HCT116 (cell line): ENCODE measurements at regions not wholly inside any gene's neighbourhood (a gene's known extent, or its start where the extent isn't known, plus 50 kb on each side); places are given as distances from the start of the nearest gene placed in this dataset.

Source experiments
- ATAC-seq: fragments of 200-7000 bp; cut with Tn5 transposase; 2 replicates; pipeline ENCODE4 v1.9.1; 2020; ENCODE audit warnings: mild to moderate bottlenecking, moderate library complexity
- BruUV-seq: library from RNA; stranded (reverse); fragments of 400-500 nt; replicated peaks from 2 replicates; lab custom pipeline; 2021; lab: Mats Ljungman, UMichigan
- CTCF ChIA-PET: fragments of 300-600 bp; sonication (Branson Sonifier 250); formaldehyde crosslinking; loops from one replicate; lab custom pipeline; 2021; ENCODE audit warnings: antibody characterized with exemption; lab: Charles Lee
- POLR2A ChIA-PET: fragments of 300-600, 350-600 bp; sonication (Branson Sonifier 250); formaldehyde crosslinking; loops from one replicate; lab custom pipeline; 2021; ENCODE audit warnings: antibody characterized with exemption; lab: Charles Lee
- RAD21 ChIA-PET, 2 experiments: fragments of 300-600 bp; sonication (Branson Sonifier 250); formaldehyde crosslinking; loops; one replicate each; lab custom pipeline; 2023; ENCODE audit warnings: low total read pairs in 2 of 2; ENCODE audit not compliant: uncharacterized antibody in 2 of 2, unreplicated experiment in 2 of 2, low non-redundant PET in 1 of 2; lab: Charles Lee
- DNase-seq: peaks from one replicate; pipeline ENCODE4 v3.0.0-alpha.2; 2010; ENCODE audit warnings: low read depth, low spot score
- H2AFZ ChIP-seq: fragments of 200-600 bp; shearing (Covaris generic), sonication (generic); 2 replicates; pipeline ENCODE4 v1.6.1; 2017; ENCODE audit warnings: low read depth, mixed run types, mixed read lengths, antibody characterized with exemption, low read length; ENCODE audit not compliant: poor library complexity, severe bottlenecking
- H3K27ac ChIP-seq: 2 replicates; pipeline ENCODE4 v1.5.1; 2012; ENCODE audit warnings: low read depth, low read length
- H3K27me3 ChIP-seq: fragments of 200-600 bp; sonication (generic); 2 replicates; pipeline ENCODE4 v1.6.1; 2016; ENCODE audit warnings: mixed run types, low read length, mixed read lengths; ENCODE audit not compliant: insufficient read depth
- H3K36me3 ChIP-seq, 2 experiments: fragments of 200-500 bp in 1 of 2; fragments of 200-600 bp in 1 of 2; sonication (Bioruptor generic) in 1 of 2; sonication (generic) in 1 of 2; 2 replicates each; pipeline versions ENCODE4 v1.5.1 to v1.6.1; 2014 to 2016; ENCODE audit warnings: low read length in 2 of 2, inconsistent platforms in 1 of 2, mixed read lengths in 1 of 2, mixed run types in 1 of 2; ENCODE audit not compliant: insufficient read depth in 2 of 2, control insufficient read depth in 1 of 2
- H3K4me1 ChIP-seq, 2 experiments: fragments of 200-600 bp in 1 of 2; sonication (generic) in 1 of 2; 2 replicates each; pipeline versions ENCODE4 v1.5.1 to v1.6.1; 2012 to 2017; ENCODE audit warnings: low read length in 2 of 2, inconsistent platforms in 1 of 2, mild to moderate bottlenecking in 1 of 2, mixed read lengths in 1 of 2, mixed run types in 1 of 2, moderate library complexity in 1 of 2; ENCODE audit not compliant: insufficient read depth in 2 of 2, control insufficient read depth in 1 of 2
- H3K4me2 ChIP-seq: fragments of 200-600 bp; sonication (generic); 2 replicates; pipeline ENCODE4 v1.6.1; 2017; ENCODE audit warnings: mixed run types, low read length, mixed read lengths
- H3K4me3 ChIP-seq, 2 experiments: fragments of 200-600 bp in 1 of 2; sonication (generic) in 1 of 2; replicated peaks in 1 of 2; 2 replicates each; pipeline ENCODE4 v1.5.1; 2011 to 2016; ENCODE audit warnings: low read length in 2 of 2, control low read depth in 1 of 2, low read depth in 1 of 2, mild to moderate bottlenecking in 1 of 2, mixed read lengths in 1 of 2, mixed run types in 1 of 2
- H3K79me2 ChIP-seq: fragments of 200-600 bp; sonication (generic); 2 replicates; pipeline ENCODE4 v1.6.1; 2017; ENCODE audit warnings: mild to moderate bottlenecking, mixed run types, low read length, moderate library complexity, mixed read lengths; ENCODE audit not compliant: insufficient read depth
- H3K9ac ChIP-seq: fragments of 200-600 bp; sonication (generic); 2 replicates; pipeline ENCODE4 v1.6.1; 2016; ENCODE audit warnings: low read length, mixed read lengths
- H3K9me2 ChIP-seq: fragments of 200-600 bp; sonication (generic), shearing (Covaris generic); 2 replicates; pipeline ENCODE4 v1.6.1; 2017; ENCODE audit warnings: mixed run types, mild to moderate bottlenecking, moderate library complexity; ENCODE audit not compliant: insufficient read depth
- H3K9me3 ChIP-seq, 2 experiments: fragments of 200-500 bp in 1 of 2; fragments of 200-600 bp in 1 of 2; sonication (Bioruptor generic) in 1 of 2; sonication (generic) in 1 of 2; 2 replicates each; pipeline ENCODE4 v1.6.1; 2014 to 2017; ENCODE audit warnings: low read length in 2 of 2, mixed read lengths in 2 of 2, inconsistent platforms in 1 of 2, low read depth in 1 of 2, mild to moderate bottlenecking in 1 of 2, mixed run types in 1 of 2, moderate library complexity in 1 of 2; ENCODE audit not compliant: control insufficient read depth in 1 of 2, insufficient read depth in 1 of 2
- H4K20me1 ChIP-seq: fragments of 200-600 bp; sonication (generic), shearing (Covaris generic); 2 replicates; pipeline ENCODE4 v1.6.1; 2017; ENCODE audit warnings: mixed run types, mild to moderate bottlenecking, moderate library complexity; ENCODE audit not compliant: insufficient read depth
- CBX3 ChIP-seq: IDR thresholded peaks from 2 replicates; pipeline ENCODE4 v1.6.1; 2012; ENCODE audit warnings: low read depth
- CEBPB ChIP-seq: IDR thresholded peaks from 2 replicates; pipeline ENCODE4 v1.6.1; 2012; ENCODE audit warnings: low read depth
- ELF1 ChIP-seq: IDR thresholded peaks from 2 replicates; pipeline ENCODE4 v1.6.1; 2012; ENCODE audit warnings: low read depth, borderline replicate concordance
- EZH2 ChIP-seq: fragments of 200-600 bp; sonication (generic); IDR thresholded peaks from 2 replicates; pipeline ENCODE4 v1.6.1; 2017; ENCODE audit warnings: antibody characterized with exemption, mixed run types
- EZH2phosphoT487 ChIP-seq: fragments of 200-600 bp; IDR thresholded peaks from 2 replicates; pipeline ENCODE4 v1.6.1; 2018; ENCODE audit warnings: antibody characterized with exemption, borderline replicate concordance
- FOSL1 ChIP-seq: IDR thresholded peaks from 2 replicates; pipeline ENCODE4 v1.6.1; 2012; ENCODE audit warnings: low read depth
- JUND ChIP-seq: IDR thresholded peaks from 2 replicates; pipeline ENCODE4 v1.6.1; 2012
- POLR2A ChIP-seq: IDR thresholded peaks from 2 replicates; pipeline ENCODE4 v1.7.0; 2011; ENCODE audit warnings: borderline replicate concordance; ENCODE audit not compliant: insufficient read depth, insufficient read length; ENCODE audit errors: extremely low read depth
- RAD21 ChIP-seq: IDR thresholded peaks from 2 replicates; pipeline ENCODE4 v1.6.1; 2012; ENCODE audit warnings: low read depth, mild to moderate bottlenecking
- SP1 ChIP-seq: IDR thresholded peaks from 2 replicates; pipeline ENCODE4 v1.6.1; 2012; ENCODE audit warnings: low read depth
- YY1 ChIP-seq: IDR thresholded peaks from 2 replicates; pipeline ENCODE4 v1.6.1; 2011; ENCODE audit warnings: low read length, low read depth, moderate library complexity, mild to moderate bottlenecking; ENCODE audit not compliant: insufficient replicate concordance; ENCODE audit errors: extremely low read depth
- ZFX ChIP-seq: fragments of 450-650 bp; IDR thresholded peaks from 2 replicates; pipeline ENCODE4 v1.6.1; 2017
- ZNF274 ChIP-seq: fragments of 200-500 bp; sonication (Bioruptor generic); IDR thresholded peaks from 2 replicates; pipeline ENCODE4 v1.6.1; 2014; ENCODE audit warnings: mild to moderate bottlenecking, low read depth, low read length, inconsistent platforms
- intact Hi-C: fragments of 100-400 bp; cut with micrococcal nuclease; formaldehyde crosslinking; loops from 2 replicates; pipeline ENCODE4 v1.10.0; 2022
- TF ChIP-seq, protein P1 (sequence below): IDR thresholded peaks from 2 replicates; pipeline ENCODE4 v1.6.1; 2012
- TF ChIP-seq, protein P2 (sequence below): IDR thresholded peaks from 2 replicates; pipeline ENCODE4 v1.6.1; 2012
- TF ChIP-seq, protein P3 (sequence below): IDR thresholded peaks from 2 replicates; pipeline ENCODE4 v1.6.1; 2012; ENCODE audit warnings: low read depth
- TF ChIP-seq, protein P4 (sequence below), 3 experiments: fragments of 200-600 bp in 1 of 3; sonication (generic) in 1 of 3; IDR thresholded peaks in 2 of 3; conservative IDR thresholded peaks in 1 of 3; 2 replicates each; pipeline ENCODE4 v1.5.1; 2012 to 2017; ENCODE audit warnings: low read depth in 2 of 3, low read length in 2 of 3, antibody characterized with exemption in 1 of 3, borderline replicate concordance in 1 of 3, control low read depth in 1 of 3, mild to moderate bottlenecking in 1 of 3, mixed read lengths in 1 of 3, mixed run types in 1 of 3, moderate library complexity in 1 of 3; ENCODE audit not compliant: insufficient read depth in 1 of 3

DNA sequence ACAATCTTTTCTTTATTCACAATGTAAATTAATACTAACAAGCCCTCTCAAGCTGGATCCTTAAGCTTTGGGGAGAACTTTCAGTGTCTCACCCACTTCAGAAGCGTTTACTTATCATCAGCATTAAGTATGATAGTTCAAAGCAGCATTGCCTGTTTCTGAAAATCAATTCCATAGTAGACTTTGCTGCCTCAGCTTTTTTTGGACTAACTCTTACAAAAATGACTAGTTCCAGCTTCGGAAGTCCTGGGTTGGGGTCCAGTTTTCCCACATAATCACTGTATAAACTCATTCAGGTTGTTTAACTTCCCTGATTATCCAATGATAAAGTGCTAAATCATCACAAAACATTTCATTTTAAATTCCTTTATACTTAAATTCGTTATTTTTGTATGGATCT is 114.4 kb downstream of the NR2F2 start:
- ChIA-PET CTCF (no interaction called here), POLR2A (no interaction called here), RAD21 (no interaction called here)
- Histone ChIP-seq H3K27me3 (peaks cover 47% of the 10 kb centered on the region), H3K9ac (no peak overlapping the region), H3K27ac (no peak overlapping the region), H3K4me2 (no peak overlapping the region), H3K36me3 (no peaks in the 10 kb centered on the region), H3K79me2 (no peaks in the 10 kb centered on the region), H4K20me1 (no peaks in the 10 kb centered on the region), H3K9me2 (no peaks in the 10 kb centered on the region), H2AFZ (no peak overlapping the region), H3K9me3 (no peaks in the 10 kb centered on the region), H3K4me1 (no peaks in the 10 kb centered on the region), H3K4me3 (no peak overlapping the region)
- DNase-seq, result no peak
- intact Hi-C loops, result no loop called here
- no peak for ATAC-seq
- no TSS peak for BruUV-seq
- TF ChIP-seq ZNF274 (no peak), YY1 (no peak), JUND (no peak), RAD21 (no peak), FOSL1 (no peak), ZFX (no peak), ELF1 (no peak), POLR2A (no peak), EZH2 (no peak)
- TF ChIP-seq, protein P1, sequence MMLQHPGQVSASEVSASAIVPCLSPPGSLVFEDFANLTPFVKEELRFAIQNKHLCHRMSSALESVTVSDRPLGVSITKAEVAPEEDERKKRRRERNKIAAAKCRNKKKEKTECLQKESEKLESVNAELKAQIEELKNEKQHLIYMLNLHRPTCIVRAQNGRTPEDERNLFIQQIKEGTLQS, result no peak
- TF ChIP-seq, protein P2, sequence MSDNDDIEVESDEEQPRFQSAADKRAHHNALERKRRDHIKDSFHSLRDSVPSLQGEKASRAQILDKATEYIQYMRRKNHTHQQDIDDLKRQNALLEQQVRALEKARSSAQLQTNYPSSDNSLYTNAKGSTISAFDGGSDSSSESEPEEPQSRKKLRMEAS, result no peak

DNA sequence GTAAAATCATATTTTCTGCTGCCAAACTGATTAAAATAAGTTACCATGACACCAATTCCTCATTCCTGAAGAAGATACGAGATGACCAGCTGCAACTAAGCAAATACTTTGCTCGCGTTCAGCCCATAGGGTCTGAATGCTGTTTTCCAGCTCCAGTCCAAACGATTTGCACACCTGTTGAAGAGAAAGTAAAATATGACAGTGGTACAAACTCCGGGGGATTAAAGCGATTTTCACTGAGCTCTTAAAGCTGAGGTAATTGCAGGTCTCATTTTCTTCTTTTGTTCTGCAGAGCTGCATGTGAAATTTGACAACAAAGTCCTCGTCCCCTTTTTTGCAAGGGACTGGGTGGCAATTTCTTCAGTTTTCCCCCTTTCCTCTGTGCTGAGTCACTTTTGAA is 118.4 kb downstream of the NR2F2 start:
- Histone ChIP-seq H3K27me3 (peaks cover 64% of the 10 kb centered on the region), H3K36me3 (no peaks in the 10 kb centered on the region), H3K27ac (no peak overlapping the region), H3K79me2 (no peaks in the 10 kb centered on the region), H3K4me2 (no peak overlapping the region), H3K9me3 (no peaks in the 10 kb centered on the region), H3K4me1 (no peaks in the 10 kb centered on the region), H3K4me3 (no peak overlapping the region), H3K9ac (no peak overlapping the region), H2AFZ (no peak overlapping the region), H3K9me2 (no peaks in the 10 kb centered on the region), H4K20me1 (no peaks in the 10 kb centered on the region)
- ChIA-PET CTCF (no interaction called here), POLR2A (no interaction called here), RAD21 (no interaction called here)
- BruUV-seq, result no TSS peak
- intact Hi-C loops, result no loop called here
- ATAC-seq (no peak), DNase-seq (no peak)
- TF ChIP-seq SP1 (no peak), CBX3 (no peak), EZH2phosphoT487 (no peak), JUND (no peak), CEBPB (no peak)
- TF ChIP-seq, protein P3, sequence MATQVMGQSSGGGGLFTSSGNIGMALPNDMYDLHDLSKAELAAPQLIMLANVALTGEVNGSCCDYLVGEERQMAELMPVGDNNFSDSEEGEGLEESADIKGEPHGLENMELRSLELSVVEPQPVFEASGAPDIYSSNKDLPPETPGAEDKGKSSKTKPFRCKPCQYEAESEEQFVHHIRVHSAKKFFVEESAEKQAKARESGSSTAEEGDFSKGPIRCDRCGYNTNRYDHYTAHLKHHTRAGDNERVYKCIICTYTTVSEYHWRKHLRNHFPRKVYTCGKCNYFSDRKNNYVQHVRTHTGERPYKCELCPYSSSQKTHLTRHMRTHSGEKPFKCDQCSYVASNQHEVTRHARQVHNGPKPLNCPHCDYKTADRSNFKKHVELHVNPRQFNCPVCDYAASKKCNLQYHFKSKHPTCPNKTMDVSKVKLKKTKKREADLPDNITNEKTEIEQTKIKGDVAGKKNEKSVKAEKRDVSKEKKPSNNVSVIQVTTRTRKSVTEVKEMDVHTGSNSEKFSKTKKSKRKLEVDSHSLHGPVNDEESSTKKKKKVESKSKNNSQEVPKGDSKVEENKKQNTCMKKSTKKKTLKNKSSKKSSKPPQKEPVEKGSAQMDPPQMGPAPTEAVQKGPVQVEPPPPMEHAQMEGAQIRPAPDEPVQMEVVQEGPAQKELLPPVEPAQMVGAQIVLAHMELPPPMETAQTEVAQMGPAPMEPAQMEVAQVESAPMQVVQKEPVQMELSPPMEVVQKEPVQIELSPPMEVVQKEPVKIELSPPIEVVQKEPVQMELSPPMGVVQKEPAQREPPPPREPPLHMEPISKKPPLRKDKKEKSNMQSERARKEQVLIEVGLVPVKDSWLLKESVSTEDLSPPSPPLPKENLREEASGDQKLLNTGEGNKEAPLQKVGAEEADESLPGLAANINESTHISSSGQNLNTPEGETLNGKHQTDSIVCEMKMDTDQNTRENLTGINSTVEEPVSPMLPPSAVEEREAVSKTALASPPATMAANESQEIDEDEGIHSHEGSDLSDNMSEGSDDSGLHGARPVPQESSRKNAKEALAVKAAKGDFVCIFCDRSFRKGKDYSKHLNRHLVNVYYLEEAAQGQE, result no peak
- TF ChIP-seq, protein P4, sequence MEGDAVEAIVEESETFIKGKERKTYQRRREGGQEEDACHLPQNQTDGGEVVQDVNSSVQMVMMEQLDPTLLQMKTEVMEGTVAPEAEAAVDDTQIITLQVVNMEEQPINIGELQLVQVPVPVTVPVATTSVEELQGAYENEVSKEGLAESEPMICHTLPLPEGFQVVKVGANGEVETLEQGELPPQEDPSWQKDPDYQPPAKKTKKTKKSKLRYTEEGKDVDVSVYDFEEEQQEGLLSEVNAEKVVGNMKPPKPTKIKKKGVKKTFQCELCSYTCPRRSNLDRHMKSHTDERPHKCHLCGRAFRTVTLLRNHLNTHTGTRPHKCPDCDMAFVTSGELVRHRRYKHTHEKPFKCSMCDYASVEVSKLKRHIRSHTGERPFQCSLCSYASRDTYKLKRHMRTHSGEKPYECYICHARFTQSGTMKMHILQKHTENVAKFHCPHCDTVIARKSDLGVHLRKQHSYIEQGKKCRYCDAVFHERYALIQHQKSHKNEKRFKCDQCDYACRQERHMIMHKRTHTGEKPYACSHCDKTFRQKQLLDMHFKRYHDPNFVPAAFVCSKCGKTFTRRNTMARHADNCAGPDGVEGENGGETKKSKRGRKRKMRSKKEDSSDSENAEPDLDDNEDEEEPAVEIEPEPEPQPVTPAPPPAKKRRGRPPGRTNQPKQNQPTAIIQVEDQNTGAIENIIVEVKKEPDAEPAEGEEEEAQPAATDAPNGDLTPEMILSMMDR (IDR thresholded peaks at IDR 0.05 in 2 of 3, conservative IDR thresholded peaks at IDR 0.05 in 1 of 3; ENCODE audit: borderline replicate concordance in 1 of 3, insufficient read depth in 1 of 3, low read depth in 2 of 3, low read length in 2 of 3), result no peak
- TF ChIP-seq, protein P1, result no peak
